ENCODE measurements at regions not wholly inside any gene's neighbourhood (a gene's known extent, or its start where the extent isn't known, plus 50 kb on each side); places are given as distances from the start of the nearest gene placed in this dataset.

DNA sequence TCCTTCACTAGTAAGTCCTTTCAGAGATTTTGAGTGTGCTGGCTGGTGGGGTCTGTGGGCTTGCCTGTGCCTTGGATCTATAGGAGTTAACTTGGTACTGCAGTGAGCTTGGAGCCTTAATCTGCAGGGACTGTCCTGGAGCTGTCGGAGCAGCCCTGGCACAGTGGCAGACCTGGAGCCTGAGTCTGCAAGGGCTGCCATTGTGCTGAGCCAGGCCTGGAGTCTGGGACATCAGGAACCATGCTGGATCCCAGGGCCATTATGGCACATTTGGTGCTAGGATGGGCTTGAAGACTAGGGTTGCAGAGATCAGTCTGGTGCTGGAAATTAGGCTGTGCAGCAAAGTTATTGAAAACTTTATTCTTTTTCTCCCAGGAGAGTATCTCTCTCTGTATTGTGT, 665.4 kb downstream of the METTL15 start:
- no peak overlapping the region for H3K4me3 ChIP-seq (replicated peaks; ENCODE audit: low read depth, low read length)
- TF ChIP-seq, protein P1, sequence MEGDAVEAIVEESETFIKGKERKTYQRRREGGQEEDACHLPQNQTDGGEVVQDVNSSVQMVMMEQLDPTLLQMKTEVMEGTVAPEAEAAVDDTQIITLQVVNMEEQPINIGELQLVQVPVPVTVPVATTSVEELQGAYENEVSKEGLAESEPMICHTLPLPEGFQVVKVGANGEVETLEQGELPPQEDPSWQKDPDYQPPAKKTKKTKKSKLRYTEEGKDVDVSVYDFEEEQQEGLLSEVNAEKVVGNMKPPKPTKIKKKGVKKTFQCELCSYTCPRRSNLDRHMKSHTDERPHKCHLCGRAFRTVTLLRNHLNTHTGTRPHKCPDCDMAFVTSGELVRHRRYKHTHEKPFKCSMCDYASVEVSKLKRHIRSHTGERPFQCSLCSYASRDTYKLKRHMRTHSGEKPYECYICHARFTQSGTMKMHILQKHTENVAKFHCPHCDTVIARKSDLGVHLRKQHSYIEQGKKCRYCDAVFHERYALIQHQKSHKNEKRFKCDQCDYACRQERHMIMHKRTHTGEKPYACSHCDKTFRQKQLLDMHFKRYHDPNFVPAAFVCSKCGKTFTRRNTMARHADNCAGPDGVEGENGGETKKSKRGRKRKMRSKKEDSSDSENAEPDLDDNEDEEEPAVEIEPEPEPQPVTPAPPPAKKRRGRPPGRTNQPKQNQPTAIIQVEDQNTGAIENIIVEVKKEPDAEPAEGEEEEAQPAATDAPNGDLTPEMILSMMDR (IDR thresholded peaks at IDR 0.05; ENCODE audit: low read depth, low read length, missing control alignments): no peak
- no peak for DNase-seq (ENCODE audit: extremely low read depth, low read depth)

DNA sequence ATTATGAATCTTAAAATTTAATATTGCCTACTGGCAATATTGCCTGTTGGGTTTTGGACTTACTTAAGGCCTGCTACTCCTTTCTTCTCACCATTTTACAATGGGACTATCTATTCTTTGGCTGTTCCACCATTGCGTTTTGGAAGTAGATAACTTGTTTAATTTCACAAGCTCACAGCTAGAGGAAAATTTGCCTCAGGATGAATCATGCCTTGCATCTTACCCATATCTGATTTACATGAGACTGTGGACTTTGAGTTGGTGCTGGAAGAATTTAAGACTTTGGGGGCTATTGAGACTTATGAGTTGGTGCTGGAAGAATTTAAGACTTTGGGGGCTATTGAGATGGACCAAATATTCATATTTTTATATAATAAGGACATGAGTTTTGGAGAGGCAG, 662.6 kb downstream of the METTL15 start:
- H3K4me3 ChIP-seq (replicated peaks; ENCODE audit: low read depth, low read length): no peak overlapping the region
- TF ChIP-seq, protein P1 (IDR thresholded peaks at IDR 0.05; ENCODE audit: low read depth, low read length, missing control alignments): no peak
- DNase-seq (ENCODE audit: extremely low read depth, low read depth): no peak

DNA sequence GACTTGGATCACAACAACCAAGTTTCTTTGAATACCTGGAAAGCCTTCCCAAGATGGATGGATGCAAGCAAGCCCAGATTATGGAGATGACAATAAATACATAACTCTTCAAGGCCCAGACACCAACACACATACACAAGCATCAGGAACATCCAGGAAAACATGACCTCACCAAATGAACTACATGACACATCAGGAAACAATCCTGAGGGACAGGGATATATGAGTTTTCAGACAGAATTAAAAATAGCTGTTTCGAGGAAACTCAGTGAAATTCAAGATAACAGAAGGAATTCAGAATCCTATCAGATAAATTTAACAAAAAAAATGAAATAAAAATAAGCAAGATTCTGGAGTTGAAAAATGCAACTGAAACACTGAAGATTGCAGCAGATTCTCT, 659.4 kb downstream of the METTL15 start:
- DNase-seq (ENCODE audit: extremely low read depth, low read depth): no peak
- TF ChIP-seq, protein P1 (IDR thresholded peaks at IDR 0.05; ENCODE audit: low read depth, low read length, missing control alignments): no peak
- no peak overlapping the region for H3K4me3 ChIP-seq (replicated peaks; ENCODE audit: low read depth, low read length)

DNA sequence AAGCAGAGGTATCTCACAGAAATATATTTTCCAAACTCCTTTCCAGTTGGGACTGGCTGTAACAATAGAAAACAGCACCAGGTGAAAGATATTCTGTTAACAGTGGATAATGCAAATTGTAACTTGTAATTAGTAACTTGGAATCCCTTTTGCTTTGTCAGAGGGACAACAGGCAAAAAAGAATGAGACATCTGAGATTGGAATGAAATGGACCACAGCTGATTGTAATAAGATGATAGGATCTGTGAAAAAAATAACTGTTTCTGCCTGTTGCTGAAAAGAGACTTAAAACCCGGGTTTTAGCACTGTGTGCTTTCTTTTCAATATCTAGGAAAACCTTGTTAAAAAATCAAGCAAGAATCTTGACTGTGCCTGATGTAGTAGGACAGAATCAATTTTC, 655.7 kb downstream of the METTL15 start:
- no peak for DNase-seq (ENCODE audit: extremely low read depth, low read depth)
- H3K4me3 ChIP-seq (replicated peaks; ENCODE audit: low read depth, low read length): no peak overlapping the region

DNA sequence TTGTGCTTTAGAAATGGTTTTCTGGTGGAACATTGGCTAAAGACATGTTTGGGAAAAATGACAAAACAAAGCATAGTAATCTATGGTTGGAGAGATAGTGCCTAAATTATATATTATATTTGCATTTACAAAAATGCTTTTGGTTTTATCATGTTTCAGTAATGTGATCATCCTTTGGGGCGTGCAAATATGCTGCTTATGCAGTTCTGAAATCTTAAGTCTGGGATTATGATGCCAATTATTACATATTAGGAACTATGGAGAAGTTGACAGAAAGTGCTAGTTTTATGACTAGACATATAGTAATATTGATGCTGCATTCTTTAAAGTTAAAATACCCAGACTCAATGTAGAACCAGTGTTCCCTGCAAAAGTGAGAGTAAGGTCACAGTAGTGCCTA, 655.0 kb downstream of the METTL15 start:
- no peak for DNase-seq (ENCODE audit: extremely low read depth, low read depth)
- TF ChIP-seq, protein P1 (IDR thresholded peaks at IDR 0.05; ENCODE audit: low read depth, low read length, missing control alignments): no peak
- H3K4me3 ChIP-seq (replicated peaks; ENCODE audit: low read depth, low read length): no peak overlapping the region

More for the DNA sequence above, 655.7 kb downstream of the METTL15 start:
- TF ChIP-seq, protein P1 (IDR thresholded peaks at IDR 0.05; ENCODE audit: low read depth, low read length, missing control alignments): no peak

DNA sequence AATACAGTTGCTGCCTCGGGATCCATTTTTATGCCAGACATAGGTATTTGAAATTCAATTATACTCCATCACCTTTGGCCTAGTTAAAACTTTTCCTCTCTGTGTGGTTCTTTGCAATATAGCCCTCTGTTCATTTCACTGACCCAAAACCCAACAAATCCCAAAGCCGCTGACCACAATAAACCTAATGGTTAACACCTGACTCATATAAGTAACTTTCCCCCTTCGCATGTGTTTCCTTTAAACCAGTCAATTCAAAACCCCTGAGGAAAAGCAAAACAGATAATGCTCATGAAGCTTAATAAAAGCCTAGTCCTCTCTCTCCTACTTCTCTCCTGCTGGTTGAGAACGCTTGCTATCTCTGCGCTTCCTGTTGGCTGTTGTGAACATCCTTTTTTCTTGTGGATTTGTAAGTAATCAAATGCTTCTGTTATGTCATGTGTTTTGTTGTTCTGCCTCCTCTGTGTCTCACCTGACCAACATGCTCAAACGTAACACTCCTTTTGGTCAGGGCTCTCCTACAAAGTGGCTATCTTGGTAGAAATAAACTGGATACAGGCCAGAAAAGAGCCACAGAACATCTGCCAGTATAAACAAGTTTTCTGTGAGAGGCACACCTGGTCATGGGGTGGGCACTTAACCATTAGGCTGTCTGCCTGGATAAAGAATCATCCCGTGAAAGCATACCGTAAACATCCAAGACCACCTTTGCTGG, 652.6 kb downstream of the METTL15 start:
- no peak overlapping the region for H3K4me3 ChIP-seq (replicated peaks; ENCODE audit: low read depth, low read length)
- TF ChIP-seq, protein P1 (IDR thresholded peaks at IDR 0.05; ENCODE audit: low read depth, low read length, missing control alignments): no peak
- no peak for DNase-seq (ENCODE audit: extremely low read depth, low read depth)

DNA sequence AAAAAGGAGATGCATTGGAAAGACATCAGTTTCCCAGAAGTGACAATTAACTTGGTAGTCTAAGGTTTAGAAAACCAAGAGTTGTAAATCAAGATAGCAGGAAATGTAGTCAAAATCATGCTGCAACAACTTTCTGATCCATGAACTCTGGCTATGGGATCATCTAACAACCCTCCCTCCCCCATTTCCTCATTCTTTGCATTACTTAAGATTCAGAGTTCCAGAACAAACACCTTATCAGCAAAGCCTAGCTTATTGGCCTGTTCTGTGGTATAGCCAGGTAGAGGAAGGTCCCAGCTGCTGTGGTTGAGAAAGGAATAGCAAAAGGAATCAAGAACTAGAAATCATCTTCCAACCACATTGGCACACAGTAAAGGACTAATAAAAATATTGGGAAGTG, 651.1 kb downstream of the METTL15 start:
- H3K4me3 ChIP-seq (replicated peaks; ENCODE audit: low read depth, low read length): no peak overlapping the region
- TF ChIP-seq, protein P1 (IDR thresholded peaks at IDR 0.05; ENCODE audit: low read depth, low read length, missing control alignments): no peak
- DNase-seq (ENCODE audit: extremely low read depth, low read depth): no peak
